ENCODE measurements at regions not wholly inside any gene's neighbourhood (a gene's known extent, or its start where the extent isn't known, plus 50 kb on each side); places are given as distances from the start of the nearest gene placed in this dataset.

GRCh38 chr13:19062801-19063200 is 118.8 kb downstream of the TUBA3C start:
- Histone ChIP-seq H2AFZ (ENCODE audit: low read length) (no peak overlapping the region), H3K9ac (ENCODE audit: low read length) (no peak overlapping the region), H4K20me1 (ENCODE audit: insufficient read depth, low read length) (no peaks in the 10 kb centered on the region), H3K36me3 (replicated peaks; ENCODE audit: insufficient read depth, low read length) (no peaks in the 10 kb centered on the region), H3K27me3 (replicated peaks; ENCODE audit: insufficient read depth, low read length) (no peaks in the 10 kb centered on the region), H3K79me2 (ENCODE audit: low read length) (no peaks in the 10 kb centered on the region), H3K27ac (ENCODE audit: low read length) (no peak overlapping the region), H3K9me3 (replicated peaks; ENCODE audit: insufficient read depth, low read length) (no peaks in the 10 kb centered on the region), H3F3A (ENCODE audit: insufficient read depth, low read length) (no peaks in the 10 kb centered on the region), H3K4me2 (ENCODE audit: low read depth, low read length) (no peak overlapping the region), H3K9me2 (replicated peaks; ENCODE audit: insufficient read depth, low read length) (no peaks in the 10 kb centered on the region), H3K4me3 (ENCODE audit: low read length) (no peak overlapping the region), H3K4me1 (ENCODE audit: low read length) (no peaks in the 10 kb centered on the region)
- TF ChIP-seq, protein P1, sequence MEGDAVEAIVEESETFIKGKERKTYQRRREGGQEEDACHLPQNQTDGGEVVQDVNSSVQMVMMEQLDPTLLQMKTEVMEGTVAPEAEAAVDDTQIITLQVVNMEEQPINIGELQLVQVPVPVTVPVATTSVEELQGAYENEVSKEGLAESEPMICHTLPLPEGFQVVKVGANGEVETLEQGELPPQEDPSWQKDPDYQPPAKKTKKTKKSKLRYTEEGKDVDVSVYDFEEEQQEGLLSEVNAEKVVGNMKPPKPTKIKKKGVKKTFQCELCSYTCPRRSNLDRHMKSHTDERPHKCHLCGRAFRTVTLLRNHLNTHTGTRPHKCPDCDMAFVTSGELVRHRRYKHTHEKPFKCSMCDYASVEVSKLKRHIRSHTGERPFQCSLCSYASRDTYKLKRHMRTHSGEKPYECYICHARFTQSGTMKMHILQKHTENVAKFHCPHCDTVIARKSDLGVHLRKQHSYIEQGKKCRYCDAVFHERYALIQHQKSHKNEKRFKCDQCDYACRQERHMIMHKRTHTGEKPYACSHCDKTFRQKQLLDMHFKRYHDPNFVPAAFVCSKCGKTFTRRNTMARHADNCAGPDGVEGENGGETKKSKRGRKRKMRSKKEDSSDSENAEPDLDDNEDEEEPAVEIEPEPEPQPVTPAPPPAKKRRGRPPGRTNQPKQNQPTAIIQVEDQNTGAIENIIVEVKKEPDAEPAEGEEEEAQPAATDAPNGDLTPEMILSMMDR (IDR thresholded peaks at IDR 0.05; ENCODE audit: low read length), result no peak
- TF ChIP-seq EZH2phosphoT487 (IDR thresholded peaks at IDR 0.05; ENCODE audit: low read length) (no peak), EZH2 (optimal IDR thresholded peaks at IDR 0.05; ENCODE audit: low read depth, low read length) (no peak)
- no peak for DNase-seq

DNA sequence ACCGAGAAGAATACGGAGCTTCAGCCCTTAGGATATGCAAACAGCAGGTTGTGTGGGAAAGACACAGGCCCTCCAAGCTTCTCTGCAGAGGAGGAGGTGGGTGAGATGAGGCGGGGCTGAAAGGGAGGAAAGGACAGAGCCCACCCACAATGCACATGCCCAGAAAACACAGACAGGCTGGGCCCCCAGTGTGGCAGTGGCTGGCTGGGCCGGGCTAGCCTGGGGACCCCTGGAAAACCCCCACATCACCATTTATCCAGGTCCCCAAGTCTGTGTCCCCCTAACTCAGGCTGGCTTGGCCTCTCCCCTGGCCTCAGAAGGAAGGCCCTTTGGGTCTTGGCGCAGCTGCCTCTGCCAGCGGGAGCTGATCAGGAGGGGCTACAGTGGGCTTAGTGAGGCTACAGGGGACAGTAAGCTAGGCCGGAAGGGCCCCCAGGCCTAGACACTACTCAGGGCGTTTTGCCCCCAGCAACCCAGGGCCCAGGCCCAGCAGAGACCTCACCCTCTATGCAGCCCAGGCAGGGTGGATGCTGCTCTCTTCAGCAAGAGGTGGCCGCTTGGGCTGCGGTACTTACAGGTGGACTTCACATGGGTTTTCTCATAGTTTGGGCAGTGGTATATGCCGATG is 119.5 kb downstream of the TUBA3C start:
- Histone ChIP-seq H3K36me3 (replicated peaks; ENCODE audit: insufficient read depth, low read length) (no peaks in the 10 kb centered on the region), H4K20me1 (ENCODE audit: insufficient read depth, low read length) (no peaks in the 10 kb centered on the region), H3K27ac (ENCODE audit: low read length) (no peak overlapping the region), H3K4me2 (ENCODE audit: low read depth, low read length) (no peak overlapping the region), H3K79me2 (ENCODE audit: low read length) (no peaks in the 10 kb centered on the region), H3K4me3 (ENCODE audit: low read length) (no peak overlapping the region), H3K4me1 (ENCODE audit: low read length) (no peaks in the 10 kb centered on the region), H3F3A (ENCODE audit: insufficient read depth, low read length) (no peaks in the 10 kb centered on the region), H2AFZ (ENCODE audit: low read length) (no peak overlapping the region), H3K9me3 (replicated peaks; ENCODE audit: insufficient read depth, low read length) (no peaks in the 10 kb centered on the region), H3K27me3 (replicated peaks; ENCODE audit: insufficient read depth, low read length) (no peaks in the 10 kb centered on the region), H3K9me2 (replicated peaks; ENCODE audit: insufficient read depth, low read length) (no peaks in the 10 kb centered on the region), H3K9ac (ENCODE audit: low read length) (no peak overlapping the region)
- TF ChIP-seq EZH2phosphoT487 (IDR thresholded peaks at IDR 0.05; ENCODE audit: low read length), result no peak
- TF ChIP-seq, protein P1 (IDR thresholded peaks at IDR 0.05; ENCODE audit: low read length), result no peak
- no peak for TF ChIP-seq EZH2 (optimal IDR thresholded peaks at IDR 0.05; ENCODE audit: low read depth, low read length)
- DNase-seq, result no peak

GRCh38 chr13:19061278-19061677 is 120.3 kb downstream of the TUBA3C start:
- H3K4me2 ChIP-seq (ENCODE audit: low read depth, low read length), result no peak overlapping the region
- no peak for DNase-seq
- no peak overlapping the region for H3K9ac ChIP-seq (ENCODE audit: low read length)
- H2AFZ ChIP-seq (ENCODE audit: low read length), result no peak overlapping the region
- TF ChIP-seq, protein P1 (IDR thresholded peaks at IDR 0.05; ENCODE audit: low read length), result no peak
- TF ChIP-seq EZH2phosphoT487 (IDR thresholded peaks at IDR 0.05; ENCODE audit: low read length) (no peak), EZH2 (optimal IDR thresholded peaks at IDR 0.05; ENCODE audit: low read depth, low read length) (no peak)
- no peaks in the 10 kb centered on the region for H3K9me2 ChIP-seq (replicated peaks; ENCODE audit: insufficient read depth, low read length)
- no peaks in the 10 kb centered on the region for H3K9me3 ChIP-seq (replicated peaks; ENCODE audit: insufficient read depth, low read length)
- no peaks in the 10 kb centered on the region for H3F3A ChIP-seq (ENCODE audit: insufficient read depth, low read length)
- H3K27ac ChIP-seq (ENCODE audit: low read length), result no peak overlapping the region
- H3K79me2 ChIP-seq (ENCODE audit: low read length), result no peaks in the 10 kb centered on the region
- H3K36me3 ChIP-seq (replicated peaks; ENCODE audit: insufficient read depth, low read length), result no peaks in the 10 kb centered on the region
- H4K20me1 ChIP-seq (ENCODE audit: insufficient read depth, low read length), result no peaks in the 10 kb centered on the region
- no peaks in the 10 kb centered on the region for H3K4me1 ChIP-seq (ENCODE audit: low read length)
- no peak overlapping the region for H3K4me3 ChIP-seq (ENCODE audit: low read length)
- no peaks in the 10 kb centered on the region for H3K27me3 ChIP-seq (replicated peaks; ENCODE audit: insufficient read depth, low read length)

Data from MM.1S (cell line).